ENCODE measurements at regions not wholly inside any gene's neighbourhood (a gene's known extent, or its start where the extent isn't known, plus 50 kb on each side); places are given as distances from the start of the nearest gene placed in this dataset.
"Not testable (repeated sequence)": the region's sequence is repeated elsewhere in the genome, so short reads cannot be mapped to it uniquely, and the experiment has no call there.

DNA sequence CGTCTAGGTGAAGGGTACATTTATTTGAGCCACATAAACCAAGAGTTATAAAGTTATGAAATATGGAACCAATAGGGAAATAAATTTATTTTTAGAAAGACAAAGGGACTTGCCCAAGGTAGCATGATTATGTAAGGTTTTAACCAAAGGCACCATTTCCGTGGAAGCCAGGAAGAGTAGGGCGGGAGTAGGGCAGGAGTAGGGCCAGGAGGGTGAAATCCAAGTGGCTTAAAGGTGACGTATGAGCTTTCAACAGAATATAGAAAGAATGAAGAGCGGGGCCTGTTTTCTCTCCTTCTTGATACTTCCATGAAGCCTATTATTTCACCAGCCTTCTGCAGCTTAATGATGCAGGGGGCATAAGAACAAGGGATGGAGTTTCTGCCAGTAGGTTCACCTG lies 91.7 kb upstream of the PNPLA4 start:
- no peak for DNase-seq

DNA sequence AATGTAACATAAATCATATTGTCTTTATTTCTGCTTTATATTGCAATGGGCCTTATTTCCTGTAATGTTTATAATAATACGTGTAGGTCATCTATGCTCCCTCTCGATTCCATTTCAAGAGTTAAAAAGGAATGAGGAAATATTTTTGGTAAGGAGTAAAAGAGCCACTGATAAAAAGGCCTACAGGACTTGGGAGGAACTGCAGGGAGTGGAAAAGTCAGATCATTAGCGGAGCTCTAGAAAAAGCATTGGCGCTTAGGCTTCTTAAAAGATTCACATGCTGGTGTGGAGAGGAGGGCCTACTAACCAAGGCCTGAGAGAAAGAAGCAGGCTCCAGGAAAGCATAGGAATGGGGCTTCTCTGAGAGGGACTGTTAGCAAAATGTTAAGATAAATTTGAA lies 82.9 kb upstream of the PNPLA4 start:
- DNase-seq = no peak

GRCh38 chrX:8005678-8006347 lies 78.6 kb upstream of the PNPLA4 start:
- DNase-seq = no peak

DNA sequence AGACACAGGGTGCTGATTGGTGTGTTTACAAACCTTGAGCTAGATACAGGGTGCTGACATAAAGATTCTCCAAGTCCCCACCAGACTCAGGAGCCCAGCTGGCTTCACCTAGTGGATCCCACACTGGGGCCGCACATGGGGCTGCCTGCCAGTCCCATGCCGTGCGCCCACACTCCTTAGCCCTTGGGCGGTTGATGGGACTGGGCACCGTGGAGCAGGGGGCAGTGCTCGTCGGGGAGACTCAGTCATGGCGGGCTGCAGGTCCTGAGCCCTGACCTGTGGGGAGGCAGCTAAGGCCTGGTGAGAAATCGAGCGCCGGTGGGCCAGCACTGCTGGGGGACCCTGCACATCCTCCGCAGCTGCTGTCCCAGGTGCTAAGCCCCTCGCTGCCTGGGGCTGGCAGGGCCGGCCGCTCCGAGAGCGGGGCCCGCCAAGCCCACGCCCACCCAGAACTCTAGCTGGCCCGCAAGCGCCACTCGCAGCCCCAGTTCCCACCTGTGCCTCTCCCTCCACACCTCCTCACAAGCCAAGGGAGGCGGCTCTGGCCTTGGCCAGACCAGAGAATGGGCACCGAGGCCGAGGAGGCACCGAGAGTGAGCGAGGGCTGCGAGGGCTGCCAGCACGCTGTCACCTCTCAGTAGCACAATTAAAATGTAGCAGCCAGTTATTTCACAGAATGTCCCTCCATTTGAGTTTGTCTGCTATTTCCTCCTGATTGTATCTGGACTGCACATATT lies 76.1 kb upstream of the PNPLA4 start:
- no peak for DNase-seq

- no peak for DNase-seq
These were observed 69.6 kb upstream of the PNPLA4 start for GRCh38 chrX:7996851-7997250.

DNA sequence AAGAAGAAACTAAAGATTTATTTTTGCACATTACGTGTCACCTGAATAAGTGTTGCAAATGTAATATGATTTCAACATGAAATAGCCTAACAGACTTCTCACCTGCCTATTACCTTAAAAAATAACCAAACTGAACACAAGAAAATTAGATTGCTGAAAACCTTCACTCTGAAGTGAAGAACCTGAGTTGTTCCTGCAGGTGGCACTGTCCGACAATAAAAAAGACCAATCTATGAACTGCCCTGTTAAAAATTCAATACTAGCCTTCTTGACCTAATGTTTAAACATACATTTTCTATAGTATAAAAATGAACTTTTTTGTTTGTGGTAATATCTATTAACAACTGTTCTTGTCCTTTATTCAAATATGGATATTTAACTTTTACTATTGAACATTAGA lies 69.2 kb upstream of the PNPLA4 start:
- DNase-seq = peak; percentile 41

DNA sequence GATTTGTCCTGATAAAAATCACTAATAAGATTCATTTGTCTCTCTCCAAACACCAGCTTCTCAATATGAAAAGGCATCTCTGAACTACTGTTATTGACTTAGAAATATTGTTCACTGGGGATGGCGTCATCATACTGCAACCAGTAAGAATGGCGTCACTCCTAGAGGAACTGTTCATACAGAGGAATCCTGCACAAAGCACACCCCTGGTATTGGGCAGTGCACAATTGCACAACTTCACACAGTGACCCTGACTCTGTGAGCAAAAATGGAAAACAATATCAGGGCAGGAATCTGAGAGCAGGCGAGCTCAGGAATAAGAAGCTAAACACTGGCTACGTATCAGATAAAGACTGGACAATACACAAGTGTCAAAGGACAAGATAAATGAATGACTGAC lies 66.7 kb upstream of the PNPLA4 start:
- no peak for DNase-seq

GRCh38 chrX:7988013-7988759 lies 61.0 kb upstream of the PNPLA4 start:
- not testable (repeated sequence) for DNase-seq

DNA sequence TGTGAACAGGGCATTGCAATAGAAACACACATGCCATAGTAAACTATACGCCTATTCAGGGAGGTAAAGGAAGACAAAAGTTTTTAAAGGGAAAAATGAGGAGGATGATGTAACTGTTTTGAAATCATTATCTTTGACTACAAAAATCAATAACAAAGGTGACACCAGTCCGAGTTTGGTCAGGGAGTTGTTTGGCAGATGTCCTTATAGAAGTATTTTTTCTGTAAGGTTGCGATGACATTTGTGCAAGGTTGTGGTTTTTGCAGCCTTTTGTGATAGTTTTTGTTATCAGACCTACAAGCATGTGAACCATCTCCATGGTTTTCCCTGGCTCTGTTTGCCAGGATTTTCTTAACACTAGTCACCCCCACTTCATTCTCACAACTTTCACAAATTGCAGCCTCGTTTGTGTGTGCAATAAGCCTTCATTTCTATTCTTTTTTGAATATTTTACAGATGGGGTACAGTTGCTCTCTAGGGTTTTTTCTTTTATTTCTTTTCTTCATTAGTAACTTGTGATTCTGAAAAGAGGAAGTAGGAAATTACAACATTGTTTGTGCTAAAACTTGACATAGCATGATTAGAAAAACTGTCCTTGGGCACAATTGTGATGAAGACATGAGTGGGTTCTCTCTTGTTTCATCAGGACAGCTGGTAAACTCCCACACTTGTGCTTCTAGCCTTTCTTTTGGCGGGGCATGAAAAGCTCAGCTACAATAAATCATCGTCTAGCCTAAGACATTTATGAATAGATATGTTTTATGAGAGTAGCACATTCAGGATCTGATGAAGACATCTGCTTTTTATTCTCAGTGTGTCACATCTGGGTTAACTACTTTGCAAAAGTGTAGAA lies 60.2 kb upstream of the PNPLA4 start:
- DNase-seq = no peak

GRCh38 chrX:7986738-7987137 lies 59.5 kb upstream of the PNPLA4 start:
- not testable (repeated sequence) for DNase-seq

- no peak for DNase-seq
These were observed 58.4 kb upstream of the PNPLA4 start for GRCh38 chrX:7985568-7985967.

DNA sequence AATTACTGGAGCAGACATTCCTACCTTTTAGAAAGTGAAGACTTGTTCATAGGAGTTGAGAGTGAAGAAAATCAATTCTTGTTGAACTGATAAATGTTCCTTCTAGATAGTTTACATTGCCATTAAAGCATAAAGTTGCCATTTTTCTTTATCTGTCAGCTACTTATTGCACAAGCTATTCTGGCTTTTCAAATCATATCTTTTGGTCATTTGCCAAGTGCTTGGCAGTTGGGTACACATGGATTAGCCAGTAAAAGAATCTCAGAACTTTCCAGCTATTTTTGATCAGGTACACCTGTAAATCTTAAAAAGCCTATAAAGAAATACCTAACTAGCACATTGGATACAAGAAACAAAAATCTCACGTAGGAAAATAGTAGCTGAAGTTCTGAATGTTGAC lies 56.4 kb upstream of the PNPLA4 start:
- DNase-seq = no peak

All from NCI-H187 treated with DMSO at 0.1 percent for 48 hours (cell line).